ENCODE measurements at regions not wholly inside any gene's neighbourhood (a gene's known extent, or its start where the extent isn't known, plus 50 kb on each side); places are given as distances from the start of the nearest gene placed in this dataset.

GRCh38 chr6:43856005-43856765 lies 86.2 kb downstream of the VEGFA start:
- no peak for DNase-seq (ENCODE audit: low spot score)

GRCh38 chr6:43855247-43855646 lies 85.2 kb downstream of the VEGFA start:
- no peak for DNase-seq (ENCODE audit: low spot score)
- H3K4me3 ChIP-seq: no peak overlapping the region
- no peak overlapping the region for H3K27ac ChIP-seq
- TF ChIP-seq CTCF (IDR thresholded peaks at IDR 0.05): no peak

More at GRCh38 chr6:43856005-43856765, 86.2 kb downstream of the VEGFA start:
- no peak for TF ChIP-seq CTCF (IDR thresholded peaks at IDR 0.05)
- no peak overlapping the region for H3K27ac ChIP-seq
- no peak overlapping the region for H3K4me3 ChIP-seq

GRCh38 chr6:43853066-43853650 lies 83.1 kb downstream of the VEGFA start:
- H3K4me3 ChIP-seq: no peak overlapping the region
- no peak for TF ChIP-seq CTCF (IDR thresholded peaks at IDR 0.05)
- DNase-seq (ENCODE audit: low spot score): no peak
- H3K27ac ChIP-seq: no peak overlapping the region

- no peak for TF ChIP-seq CTCF (IDR thresholded peaks at IDR 0.05)
- DNase-seq (ENCODE audit: low spot score): no peak
- H3K4me3 ChIP-seq: no peak overlapping the region
- H3K27ac ChIP-seq: no peak overlapping the region
These were observed 82.4 kb downstream of the VEGFA start for GRCh38 chr6:43852350-43852864.

- no peak for DNase-seq (ENCODE audit: low spot score)
- TF ChIP-seq CTCF (IDR thresholded peaks at IDR 0.05): no peak
- Histone ChIP-seq H3K4me3 (no peak overlapping the region), H3K27ac (no peak overlapping the region)
These were observed 81.3 kb downstream of the VEGFA start for GRCh38 chr6:43851204-43851865.

- DNase-seq (ENCODE audit: low spot score): no peak
- Histone ChIP-seq H3K4me3 (no peak overlapping the region), H3K27ac (no peak overlapping the region)
- TF ChIP-seq CTCF (IDR thresholded peaks at IDR 0.05): no peak
These were observed 80.5 kb downstream of the VEGFA start for GRCh38 chr6:43850314-43851203.

Measured in coronary artery (tissue), 2 donors.